ENCODE measurements at regions not wholly inside any gene's neighbourhood (a gene's known extent, or its start where the extent isn't known, plus 50 kb on each side); places are given as distances from the start of the nearest gene placed in this dataset.

DNA sequence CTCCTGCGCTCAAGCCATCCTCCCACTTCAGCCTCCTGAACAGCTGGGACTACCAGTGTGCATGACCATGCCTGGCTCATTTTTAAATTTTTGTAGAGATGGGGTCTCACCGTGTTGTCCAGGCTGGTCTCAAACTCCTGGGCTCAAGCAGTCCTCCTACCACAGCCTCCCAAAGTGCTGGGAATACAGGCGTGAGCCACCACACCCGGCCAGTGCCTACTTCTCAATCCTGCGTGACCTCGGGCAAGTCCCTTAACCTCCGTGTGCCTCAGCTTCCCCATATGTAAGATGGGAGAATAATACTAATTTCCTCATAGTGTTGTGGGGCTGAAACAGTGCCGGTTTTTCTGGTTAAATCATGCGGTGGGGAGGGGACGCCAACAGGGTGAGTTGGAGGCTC lies 143.5 kb upstream of the CIBAR2 start:
- no peak for FAIRE-seq
- Histone ChIP-seq H3K9ac (ENCODE audit: low read length) (no peak overlapping the region), H3K4me1 (ENCODE audit: insufficient read depth, low read length) (no peaks in the 10 kb centered on the region)

DNA sequence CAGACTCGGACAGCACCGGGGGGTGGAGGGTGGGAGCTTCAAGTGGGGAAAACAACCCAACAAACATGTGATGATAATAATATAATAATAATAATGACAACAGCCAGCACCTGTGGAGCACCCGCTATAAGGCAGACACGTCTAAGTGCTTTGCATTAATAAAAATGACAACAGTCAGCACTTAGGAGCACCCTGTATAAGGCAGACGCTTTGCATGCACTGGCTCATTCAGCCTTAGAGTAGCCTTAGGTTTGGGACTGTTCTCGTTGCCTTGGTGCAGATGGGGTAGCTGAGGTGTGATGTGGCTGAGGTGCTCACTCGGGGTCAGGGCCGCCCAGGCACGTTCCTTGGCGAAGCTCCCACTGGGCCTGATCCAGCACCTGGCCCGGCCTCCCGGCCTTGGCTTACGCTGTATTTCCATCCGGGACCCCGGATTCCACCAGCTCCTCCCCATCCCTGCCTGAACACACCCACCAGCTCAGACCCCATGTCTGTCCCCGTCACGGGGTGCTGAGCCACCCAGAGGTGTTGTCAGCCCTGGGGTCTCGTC lies 144.0 kb upstream of the CIBAR2 start:
- H3K36me3 Mint-ChIP-seq (ENCODE audit: low read depth, unreplicated experiment), result peaks cover 6% of the 10 kb centered on the region
- FAIRE-seq (no peak), DNase-seq (ENCODE audit: low read depth) (no peak)
- H3K4me3 ChIP-seq (ENCODE audit: insufficient read depth, low read depth, low read length), result no peak overlapping the region
- no peaks in the 10 kb centered on the region for H3K9me3 Mint-ChIP-seq (ENCODE audit: unreplicated experiment)
- H3K27ac Mint-ChIP-seq (ENCODE audit: unreplicated experiment), result no peak overlapping the region
- H4K20me1 ChIP-seq (ENCODE audit: insufficient read depth, low read length), result peaks cover 87% of the 10 kb centered on the region
- no peak for TF ChIP-seq EZH2 (IDR thresholded peaks at IDR 0.05; ENCODE audit: insufficient read depth, low read length)
- TF ChIP-seq, protein P1, sequence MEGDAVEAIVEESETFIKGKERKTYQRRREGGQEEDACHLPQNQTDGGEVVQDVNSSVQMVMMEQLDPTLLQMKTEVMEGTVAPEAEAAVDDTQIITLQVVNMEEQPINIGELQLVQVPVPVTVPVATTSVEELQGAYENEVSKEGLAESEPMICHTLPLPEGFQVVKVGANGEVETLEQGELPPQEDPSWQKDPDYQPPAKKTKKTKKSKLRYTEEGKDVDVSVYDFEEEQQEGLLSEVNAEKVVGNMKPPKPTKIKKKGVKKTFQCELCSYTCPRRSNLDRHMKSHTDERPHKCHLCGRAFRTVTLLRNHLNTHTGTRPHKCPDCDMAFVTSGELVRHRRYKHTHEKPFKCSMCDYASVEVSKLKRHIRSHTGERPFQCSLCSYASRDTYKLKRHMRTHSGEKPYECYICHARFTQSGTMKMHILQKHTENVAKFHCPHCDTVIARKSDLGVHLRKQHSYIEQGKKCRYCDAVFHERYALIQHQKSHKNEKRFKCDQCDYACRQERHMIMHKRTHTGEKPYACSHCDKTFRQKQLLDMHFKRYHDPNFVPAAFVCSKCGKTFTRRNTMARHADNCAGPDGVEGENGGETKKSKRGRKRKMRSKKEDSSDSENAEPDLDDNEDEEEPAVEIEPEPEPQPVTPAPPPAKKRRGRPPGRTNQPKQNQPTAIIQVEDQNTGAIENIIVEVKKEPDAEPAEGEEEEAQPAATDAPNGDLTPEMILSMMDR (IDR thresholded peaks at IDR 0.05; ENCODE audit: insufficient read depth, low read depth, low read length), result no peak
- H3K36me3 ChIP-seq (ENCODE audit: insufficient read depth, low read length), result no peaks in the 10 kb centered on the region
- no peak overlapping the region for H3K4me3 Mint-ChIP-seq (ENCODE audit: unreplicated experiment)
- no peak overlapping the region for H3K27ac ChIP-seq (ENCODE audit: low read depth, low read length)
- H3K9ac ChIP-seq (ENCODE audit: low read length), result no peak overlapping the region
- peaks cover 8% of the 10 kb centered on the region for H3K27me3 Mint-ChIP-seq (ENCODE audit: low read depth, unreplicated experiment)
- H3K4me2 ChIP-seq (ENCODE audit: low read length), result no peak overlapping the region
- peaks cover 5% of the 10 kb centered on the region for H3K79me2 ChIP-seq (ENCODE audit: insufficient read depth, low read length)
- no peaks in the 10 kb centered on the region for H3K4me1 Mint-ChIP-seq (ENCODE audit: low read depth, unreplicated experiment)
- no peak overlapping the region for H2AFZ ChIP-seq (ENCODE audit: low read depth, low read length)
- H3K9me3 ChIP-seq (ENCODE audit: insufficient read depth, low read depth, low read length), result no peaks in the 10 kb centered on the region
- H3K27me3 ChIP-seq (ENCODE audit: insufficient read depth, low read length), result peaks cover 2% of the 10 kb centered on the region
- H3K4me1 ChIP-seq (ENCODE audit: insufficient read depth, low read length), result no peaks in the 10 kb centered on the region

More for the DNA sequence above, 143.5 kb upstream of the CIBAR2 start:
- H3K4me2 ChIP-seq (ENCODE audit: low read length), result no peak overlapping the region
- no peak for DNase-seq (ENCODE audit: low read depth)
- no peak for TF ChIP-seq EZH2 (IDR thresholded peaks at IDR 0.05; ENCODE audit: insufficient read depth, low read length)
- TF ChIP-seq, protein P1 (IDR thresholded peaks at IDR 0.05; ENCODE audit: insufficient read depth, low read depth, low read length), result no peak
- peaks cover 87% of the 10 kb centered on the region for H4K20me1 ChIP-seq (ENCODE audit: insufficient read depth, low read length)
- H3K27ac ChIP-seq (ENCODE audit: low read depth, low read length), result no peak overlapping the region
- peaks cover 2% of the 10 kb centered on the region for H3K27me3 ChIP-seq (ENCODE audit: insufficient read depth, low read length)
- peaks cover 8% of the 10 kb centered on the region for H3K27me3 Mint-ChIP-seq (ENCODE audit: low read depth, unreplicated experiment)
- peaks cover 8% of the 10 kb centered on the region for H3K36me3 Mint-ChIP-seq (ENCODE audit: low read depth, unreplicated experiment)
- peaks cover 6% of the 10 kb centered on the region for H3K79me2 ChIP-seq (ENCODE audit: insufficient read depth, low read length)
- no peaks in the 10 kb centered on the region for H3K4me1 Mint-ChIP-seq (ENCODE audit: low read depth, unreplicated experiment)
- no peaks in the 10 kb centered on the region for H3K9me3 Mint-ChIP-seq (ENCODE audit: unreplicated experiment)
- no peak overlapping the region for H3K4me3 Mint-ChIP-seq (ENCODE audit: unreplicated experiment)
- no peak overlapping the region for H3K4me3 ChIP-seq (ENCODE audit: insufficient read depth, low read depth, low read length)
- H2AFZ ChIP-seq (ENCODE audit: low read depth, low read length), result no peak overlapping the region
- H3K27ac Mint-ChIP-seq (ENCODE audit: unreplicated experiment), result no peak overlapping the region
- H3K9me3 ChIP-seq (ENCODE audit: insufficient read depth, low read depth, low read length), result no peaks in the 10 kb centered on the region
- no peaks in the 10 kb centered on the region for H3K36me3 ChIP-seq (ENCODE audit: insufficient read depth, low read length)

DNA sequence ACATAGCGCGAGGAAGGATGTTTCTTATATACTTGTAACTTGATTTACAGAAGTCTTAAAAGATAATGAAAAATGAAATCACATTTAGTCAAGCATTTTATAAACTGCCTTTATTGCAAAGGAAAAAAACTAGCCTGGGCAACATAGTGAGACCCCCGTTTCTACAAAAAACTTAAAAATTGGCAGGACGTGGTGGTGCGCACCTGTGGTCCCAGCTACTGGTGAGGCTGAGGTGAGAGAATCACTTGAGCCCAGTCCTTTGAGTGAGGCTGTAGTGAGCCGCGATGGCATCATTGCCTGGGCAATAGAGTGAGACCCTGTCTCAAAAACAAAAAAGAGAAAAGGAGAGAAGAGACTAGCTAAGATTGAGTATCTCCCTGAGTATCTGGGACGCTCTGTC lies 145.2 kb upstream of the CIBAR2 start:
- H3K36me3 Mint-ChIP-seq (ENCODE audit: low read depth, unreplicated experiment), result peaks cover 6% of the 10 kb centered on the region
- TF ChIP-seq, protein P1 (IDR thresholded peaks at IDR 0.05; ENCODE audit: insufficient read depth, low read depth, low read length), result no peak
- TF ChIP-seq EZH2 (IDR thresholded peaks at IDR 0.05; ENCODE audit: insufficient read depth, low read length), result no peak
- no peak overlapping the region for H3K27ac ChIP-seq (ENCODE audit: low read depth, low read length)
- no peaks in the 10 kb centered on the region for H3K4me1 ChIP-seq (ENCODE audit: insufficient read depth, low read length)
- no peak overlapping the region for H3K4me3 Mint-ChIP-seq (ENCODE audit: unreplicated experiment)
- H3K79me2 ChIP-seq (ENCODE audit: insufficient read depth, low read length), result peaks cover 5% of the 10 kb centered on the region
- H3K4me1 Mint-ChIP-seq (ENCODE audit: low read depth, unreplicated experiment), result no peaks in the 10 kb centered on the region
- H3K9me3 ChIP-seq (ENCODE audit: insufficient read depth, low read depth, low read length), result no peaks in the 10 kb centered on the region
- no peak overlapping the region for H3K27ac Mint-ChIP-seq (ENCODE audit: unreplicated experiment)
- no peak overlapping the region for H3K9ac ChIP-seq (ENCODE audit: low read length)
- DNase-seq (ENCODE audit: low read depth) (no peak), FAIRE-seq (no peak)
- peaks cover 2% of the 10 kb centered on the region for H3K27me3 ChIP-seq (ENCODE audit: insufficient read depth, low read length)
- H3K4me2 ChIP-seq (ENCODE audit: low read length), result no peak overlapping the region
- no peaks in the 10 kb centered on the region for H3K9me3 Mint-ChIP-seq (ENCODE audit: unreplicated experiment)
- H3K36me3 ChIP-seq (ENCODE audit: insufficient read depth, low read length), result no peaks in the 10 kb centered on the region
- no peak overlapping the region for H2AFZ ChIP-seq (ENCODE audit: low read depth, low read length)
- H3K27me3 Mint-ChIP-seq (ENCODE audit: low read depth, unreplicated experiment), result peaks cover 11% of the 10 kb centered on the region
- H3K4me3 ChIP-seq (ENCODE audit: insufficient read depth, low read depth, low read length), result no peak overlapping the region
- peaks cover 89% of the 10 kb centered on the region for H4K20me1 ChIP-seq (ENCODE audit: insufficient read depth, low read length)
